ENCODE measurements at regions not wholly inside any gene's neighbourhood (a gene's known extent, or its start where the extent isn't known, plus 50 kb on each side); places are given as distances from the start of the nearest gene placed in this dataset.

DNA sequence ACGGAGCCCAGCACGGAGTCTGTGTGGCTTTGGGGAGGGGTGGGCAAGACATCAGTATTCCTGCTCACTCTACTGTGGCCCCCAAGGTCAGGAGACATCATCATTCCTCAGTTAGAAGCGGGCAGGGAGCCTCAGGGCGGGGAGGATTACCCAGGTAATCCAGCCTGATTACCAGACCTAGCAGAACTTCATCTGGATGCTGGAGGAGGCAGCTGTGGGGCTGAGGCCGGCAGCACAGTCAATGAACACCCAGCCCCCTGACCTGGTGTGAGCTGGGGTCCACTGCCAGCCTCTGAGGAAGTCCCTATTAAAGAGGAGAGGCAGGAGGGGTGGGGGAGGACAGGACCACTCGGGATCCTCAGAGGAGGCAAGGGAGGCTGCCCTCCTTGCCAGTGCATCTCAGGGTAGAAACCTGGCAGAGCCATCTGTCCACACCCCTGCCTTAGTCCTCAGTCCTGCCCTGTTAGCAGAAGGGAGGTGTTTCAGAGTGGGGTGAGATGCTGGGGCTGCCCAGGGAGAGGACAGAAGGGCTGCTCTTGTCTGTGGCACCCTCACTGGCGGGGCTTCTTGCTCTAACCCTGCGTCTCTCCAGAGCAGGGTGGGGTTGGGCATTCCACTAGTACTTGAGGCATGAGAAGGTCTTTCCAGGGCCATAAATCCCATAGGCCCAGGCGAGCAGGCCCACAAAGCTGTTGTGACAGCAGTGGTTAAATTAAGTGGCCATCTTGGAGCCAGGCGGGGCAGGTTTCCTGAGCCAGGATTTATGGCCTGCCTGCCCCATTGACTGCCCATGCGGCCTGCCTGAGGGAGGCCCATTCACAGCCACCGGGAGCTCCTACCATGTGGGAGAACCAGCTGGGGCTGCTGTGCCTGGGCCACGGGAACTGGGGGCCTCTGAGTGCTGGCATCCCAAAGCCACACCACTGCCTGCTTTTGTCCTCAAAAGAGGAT, 82.1 kb downstream of the LINGO1 start:
- TF ChIP-seq CTCF (conservative IDR thresholded peaks at IDR 0.05 in 1 of 2, IDR thresholded peaks at IDR 0.05 in 1 of 2; ENCODE audit: extremely low read depth in 1 of 2, insufficient read depth in 1 of 2, low read depth in 1 of 2, low read length in 2 of 2) (no peak), EZH2 (IDR thresholded peaks at IDR 0.05; ENCODE audit: borderline replicate concordance, low read length) (no peak)
